HFFc6 (cell line): ENCODE measurements at regions not wholly inside any gene's neighbourhood (a gene's known extent, or its start where the extent isn't known, plus 50 kb on each side); places are given as distances from the start of the nearest gene placed in this dataset.

Source experiments
- DNase-seq: peaks from one replicate; pipeline ENCODE4 v3.0.0-alpha.2; 2018
- H3K27ac Mint-ChIP-seq: 2 replicates; pipeline ENCODE4 v1.8.0; 2020; ENCODE audit warnings: mild to moderate bottlenecking, mixed read lengths
- H3K27me3 Mint-ChIP-seq: 2 replicates; pipeline ENCODE4 v1.8.0; 2021; ENCODE audit warnings: mild to moderate bottlenecking, moderate library complexity, mixed read lengths; ENCODE audit not compliant: insufficient read depth
- H3K36me3 Mint-ChIP-seq: 2 replicates; pipeline ENCODE4 v1.8.0; 2021; ENCODE audit warnings: low read depth, mixed read lengths
- H3K4me1 Mint-ChIP-seq: 2 replicates; pipeline ENCODE4 v1.8.0; 2020; ENCODE audit warnings: low read depth, mixed read lengths
- H3K4me3 Mint-ChIP-seq: 2 replicates; pipeline ENCODE4 v1.8.0; 2020; ENCODE audit warnings: mild to moderate bottlenecking, moderate library complexity, mixed read lengths
- H3K9me3 Mint-ChIP-seq: 2 replicates; pipeline ENCODE4 v1.8.0; 2020; ENCODE audit warnings: mild to moderate bottlenecking, mixed read lengths
- CTCF ChIP-seq: fragments of 200-600 bp; sonication (generic); IDR thresholded peaks from 2 replicates; pipeline ENCODE4 v1.5.0; 2021; ENCODE audit warnings: antibody characterized with exemption, mild to moderate bottlenecking

DNA sequence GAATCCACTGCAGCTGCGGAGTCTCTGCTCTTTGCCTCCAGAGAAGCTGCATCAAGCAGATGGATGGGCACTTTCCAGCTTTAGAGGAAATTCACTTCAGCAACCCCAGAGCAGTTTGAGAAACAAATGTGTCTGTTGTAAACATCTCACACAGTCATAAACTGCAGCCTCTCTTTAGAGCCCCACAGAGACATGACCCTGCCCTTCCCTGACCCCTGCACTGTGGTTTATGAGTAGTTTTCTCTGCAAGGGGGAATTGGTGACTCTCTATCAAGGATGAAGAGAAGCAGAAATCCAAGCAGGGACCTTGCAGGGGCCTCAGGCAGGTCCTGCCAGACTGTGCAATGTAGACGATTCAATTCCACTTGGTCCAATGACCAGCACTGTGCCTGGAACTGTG lies 160.2 kb downstream of the SH2D4B start:
- H3K4me3 Mint-ChIP-seq, result no peak overlapping the region
- no peaks in the 10 kb centered on the region for H3K36me3 Mint-ChIP-seq
- no peaks in the 10 kb centered on the region for H3K9me3 Mint-ChIP-seq
- no peak for TF ChIP-seq CTCF
- no peak overlapping the region for H3K27ac Mint-ChIP-seq
- H3K27me3 Mint-ChIP-seq, result peaks cover 6% of the 10 kb centered on the region
- H3K4me1 Mint-ChIP-seq, result no peaks in the 10 kb centered on the region
- DNase-seq, result no peak

GRCh38 chr10:80699602-80700039 lies 161.9 kb downstream of the SH2D4B start:
- no peaks in the 10 kb centered on the region for H3K4me1 Mint-ChIP-seq
- no peak overlapping the region for H3K4me3 Mint-ChIP-seq
- peak; percentile 92 for TF ChIP-seq CTCF
- no peaks in the 10 kb centered on the region for H3K9me3 Mint-ChIP-seq
- H3K36me3 Mint-ChIP-seq, result no peaks in the 10 kb centered on the region
- DNase-seq, result peak; percentile 58
- no peak overlapping the region for H3K27ac Mint-ChIP-seq
- H3K27me3 Mint-ChIP-seq, result peaks cover 7% of the 10 kb centered on the region

- H3K27me3 Mint-ChIP-seq, result peaks cover 7% of the 10 kb centered on the region
- H3K27ac Mint-ChIP-seq, result no peak overlapping the region
- no peak overlapping the region for H3K4me3 Mint-ChIP-seq
- H3K36me3 Mint-ChIP-seq, result no peaks in the 10 kb centered on the region
- TF ChIP-seq CTCF, result no peak
- no peak for DNase-seq
- H3K4me1 Mint-ChIP-seq, result no peaks in the 10 kb centered on the region
- H3K9me3 Mint-ChIP-seq, result no peaks in the 10 kb centered on the region
Observed at GRCh38 chr10:80700252-80700651, 162.6 kb downstream of the SH2D4B start.

DNA sequence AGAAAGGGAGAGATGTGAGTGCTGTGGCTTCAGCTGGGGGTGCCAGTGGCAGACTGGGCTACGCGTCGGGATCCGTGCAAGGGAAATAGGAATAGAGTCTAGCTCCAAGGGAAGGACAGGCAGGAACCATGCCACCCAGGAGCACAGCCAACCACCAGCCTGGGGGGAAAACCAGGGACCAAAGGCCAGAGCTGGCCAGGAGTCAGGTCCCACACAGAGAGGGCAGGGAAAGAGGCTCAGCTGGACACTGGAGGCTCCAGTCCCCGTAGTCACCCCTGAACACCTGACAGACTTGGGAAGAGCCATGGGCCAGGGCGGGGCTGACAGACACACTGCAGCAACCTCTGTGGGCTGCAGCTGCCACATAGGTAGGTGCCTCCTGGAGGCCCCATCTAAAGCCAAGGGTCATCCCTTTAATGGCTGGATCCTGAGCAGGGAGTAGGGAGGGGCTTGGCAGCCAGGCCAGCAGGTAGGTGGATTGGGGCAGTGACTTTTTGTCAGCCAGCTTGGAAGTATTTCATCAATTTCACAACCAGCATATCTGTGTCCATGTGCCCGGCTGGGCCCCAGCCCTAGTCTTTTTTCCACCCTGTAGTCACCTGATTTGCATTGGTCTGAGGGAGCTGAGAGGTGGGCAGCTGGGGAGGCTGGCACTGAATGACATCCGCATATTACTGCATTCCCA lies 163.2 kb downstream of the SH2D4B start:
- H3K4me1 Mint-ChIP-seq, result no peaks in the 10 kb centered on the region

DNA sequence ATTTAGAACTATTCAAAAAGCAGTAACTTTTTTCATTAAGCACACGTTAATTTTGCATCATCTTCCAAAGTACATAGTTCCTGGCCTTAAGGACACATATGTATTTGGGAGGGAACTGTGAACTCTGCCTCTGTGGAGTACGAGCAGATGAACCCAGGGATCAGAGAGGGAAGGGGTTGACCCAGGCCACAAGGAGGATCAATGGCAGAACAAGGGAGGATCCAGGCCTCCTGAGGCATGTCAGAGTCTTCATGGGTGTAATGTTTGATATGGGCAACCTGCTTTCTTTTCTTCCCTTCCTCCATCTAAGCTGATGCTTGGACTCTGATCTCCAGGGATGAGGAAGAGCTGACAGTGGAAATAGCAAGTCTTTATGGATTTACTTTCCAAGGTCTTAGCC lies 164.0 kb downstream of the SH2D4B start:
- Mint-ChIP-seq H3K27me3 (peaks cover 7% of the 10 kb centered on the region), H3K36me3 (no peaks in the 10 kb centered on the region), H3K9me3 (no peaks in the 10 kb centered on the region), H3K27ac (no peak overlapping the region), H3K4me3 (no peak overlapping the region), H3K4me1 (no peaks in the 10 kb centered on the region)
- DNase-seq, result no peak
- TF ChIP-seq CTCF, result no peak

More for the DNA sequence above, 163.2 kb downstream of the SH2D4B start:
- TF ChIP-seq CTCF, result no peak
- H3K4me3 Mint-ChIP-seq, result no peak overlapping the region
- H3K27ac Mint-ChIP-seq, result no peak overlapping the region
- peaks cover 7% of the 10 kb centered on the region for H3K27me3 Mint-ChIP-seq
- H3K9me3 Mint-ChIP-seq, result no peaks in the 10 kb centered on the region
- no peaks in the 10 kb centered on the region for H3K36me3 Mint-ChIP-seq
- no peak for DNase-seq
